IMR-90 (cell line): ENCODE measurements at regions not wholly inside any gene's neighbourhood (a gene's known extent, or its start where the extent isn't known, plus 50 kb on each side); places are given as distances from the start of the nearest gene placed in this dataset.

Source experiments
- ATAC-seq: fragments of 200-7000 bp; cut with Tn5 transposase; 2 replicates; pipeline ENCODE4 v1.9.1; 2020; ENCODE audit warnings: low read depth, mild to moderate bottlenecking, moderate library complexity
- BruUV-seq: library from RNA; stranded (reverse); fragments of 400-500 nt; replicated peaks from 2 replicates; lab custom pipeline; 2021; lab: Mats Ljungman, UMichigan
- CTCF ChIA-PET: fragments of 300-600 bp; formaldehyde crosslinking; extraction: SDS; loops from one replicate; lab custom pipeline; 2021; ENCODE audit warnings: antibody characterized with exemption; lab: Yijun Ruan, JAX
- POLR2A ChIA-PET: fragments of 300-600 bp; sonication (Branson Sonifier 250); formaldehyde crosslinking; loops from one replicate; lab custom pipeline; 2022; ENCODE audit warnings: antibody characterized with exemption; ENCODE audit not compliant: unreplicated experiment; lab: Charles Lee
- DNase-seq: peaks from one replicate; pipeline ENCODE4 v3.0.0; 2013
- H2AFZ ChIP-seq: replicated peaks from 2 replicates; pipeline ENCODE3; 2013; ENCODE audit warnings: low read length, mild to moderate bottlenecking; ENCODE audit not compliant: poor library complexity
- H2AK5ac ChIP-seq: 2 replicates; pipeline ENCODE4 v1.6.1; 2013; ENCODE audit warnings: low read depth, low read length, inconsistent platforms
- H2AK9ac ChIP-seq: replicated peaks from 2 replicates; pipeline ENCODE3; 2013; ENCODE audit warnings: mild to moderate bottlenecking, low read depth, low read length, moderate library complexity; ENCODE audit not compliant: poor library complexity
- H2BK120ac ChIP-seq: 2 replicates; pipeline ENCODE4 v1.6.1; 2013; ENCODE audit warnings: low read depth, low read length, inconsistent platforms
- H2BK15ac ChIP-seq: 3 replicates; pipeline ENCODE4 v1.6.1; 2013; ENCODE audit warnings: low read depth, low read length, inconsistent platforms
- H2BK20ac ChIP-seq: 2 replicates; pipeline ENCODE4 v1.6.1; 2013; ENCODE audit warnings: low read depth, mild to moderate bottlenecking, inconsistent platforms, low read length, moderate library complexity
- H2BK5ac ChIP-seq: 2 replicates; pipeline ENCODE4 v1.6.1; 2013; ENCODE audit warnings: mild to moderate bottlenecking, low read depth, low read length, inconsistent platforms; ENCODE audit not compliant: poor library complexity, severe bottlenecking
- H3K14ac ChIP-seq: replicated peaks from 2 replicates; pipeline ENCODE4 v1.6.1; 2013; ENCODE audit warnings: low read depth, low read length, inconsistent platforms
- H3K18ac ChIP-seq: 2 replicates; pipeline ENCODE4 v1.6.1; 2013; ENCODE audit warnings: low read depth, low read length, control low read depth
- H3K23ac ChIP-seq: 2 replicates; pipeline ENCODE4 v1.6.1; 2013; ENCODE audit warnings: low read depth, low read length, inconsistent platforms
- H3K27ac ChIP-seq: 2 replicates; pipeline ENCODE4 v1.5.1; 2013; ENCODE audit warnings: mild to moderate bottlenecking, control low read depth, low read length; ENCODE audit not compliant: insufficient read depth
- H3K27me3 ChIP-seq: 2 replicates; pipeline ENCODE4 v1.6.1; 2013; ENCODE audit warnings: low read length; ENCODE audit not compliant: control insufficient read depth, insufficient read depth
- H3K36me3 ChIP-seq: 2 replicates; pipeline ENCODE4 v1.6.1; 2013; ENCODE audit warnings: low read length, mixed read lengths; ENCODE audit not compliant: control insufficient read depth, insufficient read depth
- H3K4ac ChIP-seq: 2 replicates; pipeline ENCODE4 v1.6.1; 2013; ENCODE audit warnings: low read depth, low read length, inconsistent platforms
- H3K4me1 ChIP-seq: 2 replicates; pipeline ENCODE4 v1.6.1; 2013; ENCODE audit warnings: low read length, mixed read lengths; ENCODE audit not compliant: control insufficient read depth, insufficient read depth
- H3K4me2 ChIP-seq: 2 replicates; pipeline ENCODE4 v1.6.1; 2013; ENCODE audit warnings: low read depth, mild to moderate bottlenecking, control low read depth, low read length, moderate library complexity
- H3K4me3 ChIP-seq: 2 replicates; pipeline ENCODE4 v1.5.1; 2013; ENCODE audit warnings: low read depth, mild to moderate bottlenecking, control low read depth, low read length, moderate library complexity; ENCODE audit not compliant: insufficient read depth
- H3K56ac ChIP-seq: 2 replicates; pipeline ENCODE4 v1.6.1; 2013; ENCODE audit warnings: low read length, inconsistent platforms; ENCODE audit not compliant: insufficient read depth; ENCODE audit errors: extremely low read depth
- H3K79me1 ChIP-seq, 2 experiments: 2 replicates each; pipeline ENCODE4 v1.6.1; 2013; ENCODE audit warnings: low read length in 2 of 2, inconsistent platforms in 1 of 2, low read depth in 1 of 2
- H3K9ac ChIP-seq: 2 replicates; pipeline ENCODE4 v1.6.1; 2013; ENCODE audit warnings: low read depth, low read length, control low read depth
- H3K9me1 ChIP-seq: 2 replicates; pipeline ENCODE4 v1.6.1; 2013; ENCODE audit warnings: low read length, inconsistent platforms; ENCODE audit not compliant: insufficient read depth
- H3K9me3 ChIP-seq: 2 replicates; pipeline ENCODE4 v1.6.1; 2013; ENCODE audit warnings: low read length; ENCODE audit not compliant: control insufficient read depth, insufficient read depth
- H4K20me1 ChIP-seq: 2 replicates; pipeline ENCODE4 v1.6.1; 2013; ENCODE audit warnings: low read length, inconsistent platforms; ENCODE audit not compliant: insufficient read depth
- H4K5ac ChIP-seq: 2 replicates; pipeline ENCODE4 v1.6.1; 2013; ENCODE audit warnings: mild to moderate bottlenecking, low read depth, low read length, control low read depth
- H4K8ac ChIP-seq, 2 experiments: 2 replicates each; pipeline ENCODE4 v1.6.1; 2013; ENCODE audit warnings: low read depth in 2 of 2, low read length in 2 of 2, control low read depth in 1 of 2, inconsistent platforms in 1 of 2
- H4K91ac ChIP-seq: 2 replicates; pipeline ENCODE4 v1.6.1; 2013; ENCODE audit warnings: low read depth, low read length, inconsistent platforms; ENCODE audit not compliant: insufficient read depth
- ELK1 ChIP-seq: fragments of 150-350 bp; IDR thresholded peaks from 2 replicates; pipeline ENCODE4 v1.6.1; 2016; ENCODE audit warnings: low read depth, mild to moderate bottlenecking, low read length, moderate library complexity, borderline replicate concordance
- MXI1 ChIP-seq: IDR thresholded peaks from 2 replicates; pipeline ENCODE4 v1.6.1; 2012; ENCODE audit warnings: low read depth, mild to moderate bottlenecking, low read length, moderate library complexity, borderline replicate concordance
- NFE2L2 ChIP-seq: fragments of 150-350 bp; IDR thresholded peaks from 2 replicates; pipeline ENCODE4 v1.6.1; 2016; ENCODE audit warnings: low read depth, mild to moderate bottlenecking, low read length
- POLR2A ChIP-seq: IDR thresholded peaks from 2 replicates; pipeline ENCODE4 v1.6.1; 2012; ENCODE audit warnings: mild to moderate bottlenecking, low read depth, low read length
- WGBS, 2 experiments: methylation state at CpG; one replicate each; pipeline versions ENCODE4 v1.1.5 to v1.1.7; 2013; ENCODE audit warnings: missing lambda C conversion rate in 2 of 2; ENCODE audit not compliant: insufficient read length in 1 of 2; ENCODE audit errors: extremely low coverage in 2 of 2; 5-methylcytosine and 5-hydroxymethylcytosine counted together
- dilution Hi-C: fragments of 300-500 bp; cut with HindIII; formaldehyde crosslinking; loops from one replicate; pipeline ENCODE4 v1.14.3; 2018; ENCODE audit warnings: low sequenced_read_pairs; ENCODE audit not compliant: unreplicated experiment
- in situ Hi-C: fragments of 300-500 bp; cut with MboI; formaldehyde crosslinking; loops from 3 replicates; pipeline ENCODE4 v1.14.3; 2019; ENCODE audit warnings: low sequenced_read_pairs, inconsistent platforms, mixed read lengths
- intact Hi-C: fragments of 100-400 bp; cut with micrococcal nuclease; formaldehyde crosslinking; loops from 2 replicates; pipeline ENCODE4 v1.10.0; 2022

GRCh38 chr5:163773226-163773625, 267.8 kb downstream of the MAT2B start:
- Histone ChIP-seq H4K5ac (no peak overlapping the region), H3K4me1 (no peaks in the 10 kb centered on the region), H2AK9ac (no peak overlapping the region), H3K9me1 (no peaks in the 10 kb centered on the region), H3K14ac (no peak overlapping the region), H4K91ac (no peak overlapping the region), H3K9ac (no peak overlapping the region), H3K79me1 (no peaks in the 10 kb centered on the region), H3K36me3 (no peaks in the 10 kb centered on the region), H3K4me2 (no peak overlapping the region), H3K27ac (no peak overlapping the region), H3K4ac (no peak overlapping the region), H2BK120ac (no peak overlapping the region), H3K56ac (no peak overlapping the region), H4K20me1 (no peaks in the 10 kb centered on the region), H3K4me3 (no peak overlapping the region), H4K8ac (no peak overlapping the region), H2BK15ac (no peak overlapping the region), H3K18ac (no peak overlapping the region), H2BK5ac (no peak overlapping the region), H2AFZ (no peak overlapping the region), H3K27me3 (no peaks in the 10 kb centered on the region), H3K9me3 (no peaks in the 10 kb centered on the region), H2BK20ac (no peak overlapping the region), H2AK5ac (no peak overlapping the region), H3K23ac (no peak overlapping the region)
- no CpG with 5 or more reads among the region's 6 CpGs for WGBS, 2 experiments
- TF ChIP-seq NFE2L2 = no peak
- no peak for TF ChIP-seq POLR2A
- no peak for TF ChIP-seq MXI1
- no peak for TF ChIP-seq ELK1
- in situ Hi-C loops (no loop called here), intact Hi-C loops (no loop called here), dilution Hi-C loops (no loop called here)
- no TSS peak for BruUV-seq
- DNase-seq (no peak), ATAC-seq (no peak)
- ChIA-PET CTCF (interaction anchor here (1.6 kb wide), 1 partner anchor 10 kb away, joined by 4 read pairs; no protein-coding TSS in a partner anchor), POLR2A (no interaction called here)
